NCI-H1092 (cell line): ENCODE measurements at regions not wholly inside any gene's neighbourhood (a gene's known extent, or its start where the extent isn't known, plus 50 kb on each side); places are given as distances from the start of the nearest gene placed in this dataset.
"Not testable (repeated sequence)": the region's sequence is repeated elsewhere in the genome, so short reads cannot be mapped to it uniquely, and the experiment has no call there.

Experiments used
- DNase-seq: peaks from one replicate; lab custom pipeline; 2025; lab: John Stamatoyannopoulos, UW

- no peak for DNase-seq
Measured at GRCh38 chr11:110514967-110515366, 85.2 kb downstream of the FDX1 start.

- DNase-seq = not testable (repeated sequence)
Measured at GRCh38 chr11:110517381-110517780, 87.6 kb downstream of the FDX1 start.

GRCh38 chr11:110518809-110519514 lies 89.2 kb downstream of the FDX1 start:
- DNase-seq = no peak

GRCh38 chr11:110519796-110520195 lies 90.0 kb downstream of the FDX1 start:
- no peak for DNase-seq

- DNase-seq = no peak
Measured at GRCh38 chr11:110522471-110522870, 92.7 kb downstream of the FDX1 start.

GRCh38 chr11:110524238-110524637 lies 94.5 kb downstream of the FDX1 start:
- DNase-seq = no peak

- DNase-seq = peak; percentile 96
Measured at GRCh38 chr11:110525883-110526282, 96.1 kb downstream of the FDX1 start.

GRCh38 chr11:110526323-110526722 lies 96.6 kb downstream of the FDX1 start:
- no peak for DNase-seq
